B cell (primary cell): ENCODE measurements at regions not wholly inside any gene's neighbourhood (a gene's known extent, or its start where the extent isn't known, plus 50 kb on each side); places are given as distances from the start of the nearest gene placed in this dataset.

Experiments used
- ATAC-seq: fragments of 200-7000 bp; cut with Tn5 transposase; one replicate; pipeline ENCODE4 v1.10.0; 2021; ENCODE audit warnings: low read depth, mild to moderate bottlenecking, moderate number of reproducible peaks, moderate library complexity
- CTCF ChIA-PET: fragments of 350-600 bp; sonication (Branson Sonifier 250); formaldehyde crosslinking; loops from one replicate; lab custom pipeline; 2021; ENCODE audit warnings: antibody characterized with exemption, inconsistent platforms; lab: Charles Lee
- POLR2A ChIA-PET: fragments of 350-600 bp; sonication (Branson Sonifier 250); formaldehyde crosslinking; loops from one replicate; lab custom pipeline; 2021; ENCODE audit warnings: antibody characterized with exemption; lab: Charles Lee
- DNase-seq: peaks from one replicate; pipeline ENCODE4 v3.0.0; 2013
- H2AFZ ChIP-seq: 2 replicates; pipeline ENCODE4 v1.6.1; 2012; ENCODE audit warnings: mild to moderate bottlenecking, low read depth, low read length; ENCODE audit not compliant: insufficient read depth, poor library complexity, severe bottlenecking
- H3K27ac ChIP-seq, 2 donors: 1 replicate in 1 of 2; 2 replicates in 1 of 2; pipeline ENCODE4 v1.5.1; 2012 to 2013; ENCODE audit warnings: low read length in 2 of 2, mild to moderate bottlenecking in 2 of 2, moderate library complexity in 1 of 2
- H3K27me3 ChIP-seq, 4 experiments: fragments of 200-600 bp in 1 of 4; sonication (generic) in 1 of 4; replicated peaks in 1 of 4; 1 replicate in 2 of 4; 2 replicates in 2 of 4; pipeline versions ENCODE4 v1.6.1 to v1.7.0; 2013 to 2016; ENCODE audit warnings: low read length in 3 of 4, mild to moderate bottlenecking in 2 of 4, mixed read lengths in 1 of 4, moderate library complexity in 1 of 4; ENCODE audit not compliant: insufficient read depth in 4 of 4, control insufficient read depth in 3 of 4; ENCODE audit errors: control extremely low read depth in 1 of 4
- H3K36me3 ChIP-seq, 2 experiments: replicated peaks in 1 of 2; 1 replicate in 1 of 2; 2 replicates in 1 of 2; pipeline versions ENCODE4 v1.6.1 to v1.7.1; 2013; ENCODE audit warnings: low read length in 1 of 2; ENCODE audit not compliant: insufficient read depth in 2 of 2, control insufficient read depth in 1 of 2; ENCODE audit errors: control extremely low read depth in 1 of 2, extremely low read depth in 1 of 2
- H3K4me1 ChIP-seq, 2 donors: fragments of 200-600 bp in 1 of 2; sonication (generic) in 1 of 2; 1 replicate in 1 of 2; 2 replicates in 1 of 2; pipeline versions ENCODE4 v1.5.1 to v1.6.1; 2013 to 2017; ENCODE audit warnings: low read length in 2 of 2; ENCODE audit not compliant: control insufficient read depth in 2 of 2, insufficient read depth in 2 of 2
- H3K4me2 ChIP-seq: replicated peaks from 2 replicates; pipeline ENCODE3; 2012; ENCODE audit warnings: mild to moderate bottlenecking, low read depth, low read length; ENCODE audit not compliant: poor library complexity, severe bottlenecking
- H3K4me3 ChIP-seq, 5 experiments: fragments of 200-600 bp in 1 of 5; sonication (generic) in 1 of 5; 1 replicate in 3 of 5; 2 replicates in 2 of 5; pipeline versions ENCODE4 v1.5.1 to v1.7.0; 2011 to 2016; ENCODE audit warnings: low read length in 4 of 5, mild to moderate bottlenecking in 4 of 5, low read depth in 2 of 5, control low read depth in 1 of 5, moderate library complexity in 1 of 5; ENCODE audit not compliant: insufficient read depth in 1 of 5; ENCODE audit errors: control extremely low read depth in 1 of 5, extremely low read depth in 1 of 5
- H3K79me2 ChIP-seq: fragments of 200-600 bp; sonication (generic); one replicate; pipeline ENCODE4 v1.6.0; 2016; ENCODE audit warnings: low read length; ENCODE audit not compliant: control insufficient read depth, insufficient read depth
- H3K9ac ChIP-seq: fragments of 200-600 bp; sonication (generic); 2 replicates; pipeline ENCODE4 v1.6.1; 2017; ENCODE audit warnings: mild to moderate bottlenecking, low read length, moderate library complexity
- H3K9me3 ChIP-seq, 3 donors: one replicate each; pipeline versions ENCODE4 v1.6.1 to v1.7.1; 2013; ENCODE audit warnings: low read length in 2 of 3; ENCODE audit not compliant: control insufficient read depth in 2 of 3, insufficient read depth in 1 of 3; ENCODE audit errors: control extremely low read depth in 1 of 3
- H4K20me1 ChIP-seq: 2 replicates; pipeline ENCODE4 v1.6.0; 2012; ENCODE audit warnings: mild to moderate bottlenecking, low read length; ENCODE audit not compliant: insufficient read depth, control insufficient read depth, poor library complexity, severe bottlenecking
- H3K27ac Mint-ChIP-seq: one replicate; pipeline ENCODE4 v1.8.0; 2021; ENCODE audit warnings: mixed read lengths
- H3K27me3 Mint-ChIP-seq: one replicate; pipeline ENCODE4 v1.8.0; 2021; ENCODE audit warnings: mixed read lengths
- H3K4me1 Mint-ChIP-seq: one replicate; pipeline ENCODE4 v1.8.0; 2021; ENCODE audit warnings: mixed read lengths
- H3K4me3 Mint-ChIP-seq: one replicate; pipeline ENCODE4 v1.8.0; 2021; ENCODE audit warnings: mixed read lengths
- H3K9me3 Mint-ChIP-seq: one replicate; pipeline ENCODE4 v1.8.0; 2022; ENCODE audit warnings: mixed read lengths; ENCODE audit not compliant: insufficient read depth
- EZH2 ChIP-seq: IDR thresholded peaks from 2 replicates; pipeline ENCODE4 v1.6.1; 2012; ENCODE audit warnings: borderline replicate concordance, low read depth, mild to moderate bottlenecking, moderate library complexity, low read length; ENCODE audit not compliant: insufficient read depth, poor library complexity, severe bottlenecking
- WGBS: methylation state at CpG from one replicate; pipeline ENCODE4 v1.1.5; 2013; ENCODE audit warnings: missing lambda C conversion rate; ENCODE audit not compliant: insufficient coverage; 5-methylcytosine and 5-hydroxymethylcytosine counted together
- intact Hi-C: fragments of 100-400 bp; cut with micrococcal nuclease; formaldehyde crosslinking; loops from one replicate; pipeline ENCODE4 v1.10.0; 2022
- TF ChIP-seq, protein P1 (sequence below): fragments of 200-600 bp; IDR thresholded peaks from one replicate; pipeline ENCODE4 v1.8.0; 2022; ENCODE audit warnings: antibody characterized with exemption, mild to moderate bottlenecking

- no peaks in the 10 kb centered on the region for H3K9me3 Mint-ChIP-seq
- H3K27ac ChIP-seq: no peak overlapping the region
- CTCF ChIA-PET: no interaction called here
- no peak overlapping the region for H2AFZ ChIP-seq
- H3K27ac Mint-ChIP-seq: no peak overlapping the region
- no peak overlapping the region for H3K4me3 ChIP-seq
- H3K4me1 Mint-ChIP-seq: no peaks in the 10 kb centered on the region
- no peak for ATAC-seq
- POLR2A ChIA-PET: no interaction called here
- no peaks in the 10 kb centered on the region for H3K9me3 ChIP-seq
- H3K4me2 ChIP-seq: no peak overlapping the region
- peaks cover 3% of the 10 kb centered on the region for H3K27me3 Mint-ChIP-seq
- no peak for DNase-seq
- WGBS: 94% methylated on average over 6 of the region's 6 CpGs
- H3K4me1 ChIP-seq: no peaks in the 10 kb centered on the region
- intact Hi-C loops: no loop called here
- no peaks in the 10 kb centered on the region for H3K36me3 ChIP-seq
- TF ChIP-seq EZH2: no peak
- TF ChIP-seq, protein P1, sequence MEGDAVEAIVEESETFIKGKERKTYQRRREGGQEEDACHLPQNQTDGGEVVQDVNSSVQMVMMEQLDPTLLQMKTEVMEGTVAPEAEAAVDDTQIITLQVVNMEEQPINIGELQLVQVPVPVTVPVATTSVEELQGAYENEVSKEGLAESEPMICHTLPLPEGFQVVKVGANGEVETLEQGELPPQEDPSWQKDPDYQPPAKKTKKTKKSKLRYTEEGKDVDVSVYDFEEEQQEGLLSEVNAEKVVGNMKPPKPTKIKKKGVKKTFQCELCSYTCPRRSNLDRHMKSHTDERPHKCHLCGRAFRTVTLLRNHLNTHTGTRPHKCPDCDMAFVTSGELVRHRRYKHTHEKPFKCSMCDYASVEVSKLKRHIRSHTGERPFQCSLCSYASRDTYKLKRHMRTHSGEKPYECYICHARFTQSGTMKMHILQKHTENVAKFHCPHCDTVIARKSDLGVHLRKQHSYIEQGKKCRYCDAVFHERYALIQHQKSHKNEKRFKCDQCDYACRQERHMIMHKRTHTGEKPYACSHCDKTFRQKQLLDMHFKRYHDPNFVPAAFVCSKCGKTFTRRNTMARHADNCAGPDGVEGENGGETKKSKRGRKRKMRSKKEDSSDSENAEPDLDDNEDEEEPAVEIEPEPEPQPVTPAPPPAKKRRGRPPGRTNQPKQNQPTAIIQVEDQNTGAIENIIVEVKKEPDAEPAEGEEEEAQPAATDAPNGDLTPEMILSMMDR: no peak
- H3K4me3 Mint-ChIP-seq: no peak overlapping the region
- H3K9ac ChIP-seq: no peak overlapping the region
- no peaks in the 10 kb centered on the region for H3K79me2 ChIP-seq
- H3K27me3 ChIP-seq: no peaks in the 10 kb centered on the region
- no peaks in the 10 kb centered on the region for H4K20me1 ChIP-seq
These were observed 89.2 kb downstream of the LIPG start for GRCh38 chr18:49651033-49651432.

DNA sequence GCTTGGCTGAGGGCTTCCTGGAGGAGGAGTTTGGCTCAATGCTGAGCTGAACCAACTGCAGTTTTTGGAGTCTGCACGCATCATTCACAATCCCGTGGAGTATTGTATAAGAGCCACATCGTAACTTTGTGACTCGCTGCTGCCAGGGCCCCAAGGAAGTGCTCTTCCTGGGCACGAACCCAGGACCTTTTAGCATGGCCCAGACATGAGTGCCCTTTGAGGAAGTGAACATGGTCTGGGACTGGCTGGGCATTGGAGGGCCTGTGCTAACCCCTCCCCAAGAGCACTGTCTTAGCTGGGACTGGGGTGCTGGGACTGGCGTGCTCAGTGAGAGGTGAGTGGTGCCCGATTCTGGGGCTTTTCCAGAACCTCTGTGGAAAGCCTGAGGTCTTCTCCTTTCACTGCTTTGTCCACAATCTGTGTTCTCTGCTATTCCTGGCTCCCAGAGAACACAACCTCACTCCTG is 88.6 kb downstream of the LIPG start:
- Mint-ChIP-seq H3K4me3 (no peak overlapping the region), H3K4me1 (no peaks in the 10 kb centered on the region), H3K9me3 (no peaks in the 10 kb centered on the region), H3K27me3 (peaks cover 3% of the 10 kb centered on the region), H3K27ac (no peak overlapping the region)
- H2AFZ ChIP-seq: no peak overlapping the region
- H3K4me2 ChIP-seq: no peak overlapping the region
- ChIA-PET POLR2A (no interaction called here), CTCF (no interaction called here)
- no peak overlapping the region for H3K27ac ChIP-seq
- H3K79me2 ChIP-seq: no peaks in the 10 kb centered on the region
- intact Hi-C loops: no loop called here
- H3K36me3 ChIP-seq: no peaks in the 10 kb centered on the region
- ATAC-seq: no peak
- WGBS: 83% methylated on average over 7 of the region's 7 CpGs
- H3K9me3 ChIP-seq: no peaks in the 10 kb centered on the region
- H3K4me3 ChIP-seq: no peak overlapping the region
- no peaks in the 10 kb centered on the region for H4K20me1 ChIP-seq
- no peak overlapping the region for H3K9ac ChIP-seq
- TF ChIP-seq, protein P1: no peak
- no peak for TF ChIP-seq EZH2
- DNase-seq: no peak
- no peaks in the 10 kb centered on the region for H3K4me1 ChIP-seq
- no peaks in the 10 kb centered on the region for H3K27me3 ChIP-seq
